ENCODE measurements at regions not wholly inside any gene's neighbourhood (a gene's known extent, or its start where the extent isn't known, plus 50 kb on each side); places are given as distances from the start of the nearest gene placed in this dataset.

DNA sequence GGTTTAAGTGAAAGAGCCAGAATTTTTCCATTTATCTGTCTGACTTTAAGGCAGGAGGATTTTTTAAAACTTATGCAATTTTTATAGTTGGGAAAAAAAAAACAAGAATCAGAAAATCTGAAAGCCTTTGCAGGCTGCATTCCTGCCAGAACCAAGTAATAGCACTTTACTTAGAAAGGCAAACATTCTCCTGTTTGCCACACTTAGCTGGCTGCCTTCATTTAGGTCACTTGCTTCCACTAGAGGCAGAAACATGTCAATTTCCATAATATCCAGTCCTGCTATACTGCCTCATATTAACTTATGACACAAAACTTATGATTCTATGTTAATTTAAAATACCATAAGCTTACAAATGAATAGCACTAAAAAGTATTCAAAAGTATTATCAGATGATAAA is 425.8 kb downstream of the FRK start:
- Histone ChIP-seq H3K27ac (no peak overlapping the region), H3K4me3 (no peak overlapping the region), H3K27me3 (replicated peaks; ENCODE audit: insufficient read depth) (no peaks in the 10 kb centered on the region), H3K9me3 (no peaks in the 10 kb centered on the region), H3K4me1 (ENCODE audit: control insufficient read depth in 1 of 2, low read depth in 2 of 2) (peaks cover 0 to 7% of the 10 kb centered on the region in 2 donors), H3K36me3 (no peaks in the 10 kb centered on the region)
- ATAC-seq (ENCODE audit: insufficient number of reproducible peaks, low FRiP score, low read depth) (no peak), DNase-seq (ENCODE audit: low spot score) (no peak)
- TF ChIP-seq, protein P1, sequence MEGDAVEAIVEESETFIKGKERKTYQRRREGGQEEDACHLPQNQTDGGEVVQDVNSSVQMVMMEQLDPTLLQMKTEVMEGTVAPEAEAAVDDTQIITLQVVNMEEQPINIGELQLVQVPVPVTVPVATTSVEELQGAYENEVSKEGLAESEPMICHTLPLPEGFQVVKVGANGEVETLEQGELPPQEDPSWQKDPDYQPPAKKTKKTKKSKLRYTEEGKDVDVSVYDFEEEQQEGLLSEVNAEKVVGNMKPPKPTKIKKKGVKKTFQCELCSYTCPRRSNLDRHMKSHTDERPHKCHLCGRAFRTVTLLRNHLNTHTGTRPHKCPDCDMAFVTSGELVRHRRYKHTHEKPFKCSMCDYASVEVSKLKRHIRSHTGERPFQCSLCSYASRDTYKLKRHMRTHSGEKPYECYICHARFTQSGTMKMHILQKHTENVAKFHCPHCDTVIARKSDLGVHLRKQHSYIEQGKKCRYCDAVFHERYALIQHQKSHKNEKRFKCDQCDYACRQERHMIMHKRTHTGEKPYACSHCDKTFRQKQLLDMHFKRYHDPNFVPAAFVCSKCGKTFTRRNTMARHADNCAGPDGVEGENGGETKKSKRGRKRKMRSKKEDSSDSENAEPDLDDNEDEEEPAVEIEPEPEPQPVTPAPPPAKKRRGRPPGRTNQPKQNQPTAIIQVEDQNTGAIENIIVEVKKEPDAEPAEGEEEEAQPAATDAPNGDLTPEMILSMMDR (IDR thresholded peaks at IDR 0.05), result no peak

- Histone ChIP-seq H3K4me3 (no peak overlapping the region), H3K36me3 (no peaks in the 10 kb centered on the region), H3K4me1 (ENCODE audit: control insufficient read depth in 1 of 2, low read depth in 2 of 2) (peaks cover 0 to 7% of the 10 kb centered on the region in 2 donors), H3K27ac (no peak overlapping the region), H3K27me3 (replicated peaks; ENCODE audit: insufficient read depth) (no peaks in the 10 kb centered on the region), H3K9me3 (no peaks in the 10 kb centered on the region)
- DNase-seq (ENCODE audit: low spot score) (no peak), ATAC-seq (ENCODE audit: insufficient number of reproducible peaks, low FRiP score, low read depth) (no peak)
- TF ChIP-seq, protein P1 (IDR thresholded peaks at IDR 0.05), result no peak
These were observed 426.6 kb downstream of the FRK start for GRCh38 chr6:115634131-115634530.

DNA sequence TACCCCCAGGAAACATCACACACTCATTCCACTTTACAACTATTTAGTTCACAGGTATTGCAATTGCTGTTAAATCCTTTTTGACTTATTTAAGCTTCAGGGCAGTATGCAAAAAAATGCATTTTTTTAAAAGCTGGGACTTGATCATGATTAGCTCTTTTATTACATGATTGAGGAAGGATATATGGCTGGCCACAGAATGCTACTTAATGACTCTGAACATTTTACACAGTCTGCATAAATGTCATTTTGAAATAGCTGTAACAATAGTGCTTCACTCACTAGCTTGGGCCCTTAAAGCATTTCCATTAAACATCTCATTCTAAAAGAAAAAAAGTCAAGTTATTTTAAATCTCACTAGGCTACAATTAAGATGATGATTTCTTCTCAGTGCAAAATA is 429.7 kb downstream of the FRK start:
- no peaks in the 10 kb centered on the region for H3K9me3 ChIP-seq
- ATAC-seq (ENCODE audit: insufficient number of reproducible peaks, low FRiP score, low read depth) (no peak), DNase-seq (ENCODE audit: low spot score) (no peak)
- H3K27ac ChIP-seq, result no peak overlapping the region
- H3K4me3 ChIP-seq, result no peak overlapping the region
- no peaks in the 10 kb centered on the region for H3K27me3 ChIP-seq (replicated peaks; ENCODE audit: insufficient read depth)
- TF ChIP-seq, protein P1 (IDR thresholded peaks at IDR 0.05), result no peak
- peaks cover 0 to 7% of the 10 kb centered on the region in 2 donors for H3K4me1 ChIP-seq (ENCODE audit: control insufficient read depth in 1 of 2, low read depth in 2 of 2)
- H3K36me3 ChIP-seq, result no peaks in the 10 kb centered on the region

- TF ChIP-seq, protein P1 (IDR thresholded peaks at IDR 0.05), result no peak
- DNase-seq (ENCODE audit: low spot score) (no peak), ATAC-seq (ENCODE audit: insufficient number of reproducible peaks, low FRiP score, low read depth) (no peak)
- no peaks in the 10 kb centered on the region for H3K27me3 ChIP-seq (replicated peaks; ENCODE audit: insufficient read depth)
- H3K9me3 ChIP-seq, result no peaks in the 10 kb centered on the region
- H3K27ac ChIP-seq, result no peak overlapping the region
- H3K4me3 ChIP-seq, result no peak overlapping the region
- no peaks in the 10 kb centered on the region for H3K36me3 ChIP-seq
- peaks cover 0 to 7% of the 10 kb centered on the region in 2 donors for H3K4me1 ChIP-seq (ENCODE audit: control insufficient read depth in 1 of 2, low read depth in 2 of 2)
These were observed 430.2 kb downstream of the FRK start for GRCh38 chr6:115630424-115631024.

GRCh38 chr6:115629415-115629814 is 431.3 kb downstream of the FRK start:
- Histone ChIP-seq H3K27me3 (replicated peaks; ENCODE audit: insufficient read depth) (no peaks in the 10 kb centered on the region), H3K4me1 (ENCODE audit: control insufficient read depth in 1 of 2, low read depth in 2 of 2) (no peaks in the 10 kb centered on the region), H3K4me3 (no peak overlapping the region), H3K27ac (no peak overlapping the region), H3K9me3 (no peaks in the 10 kb centered on the region), H3K36me3 (no peaks in the 10 kb centered on the region)
- TF ChIP-seq, protein P1 (IDR thresholded peaks at IDR 0.05), result no peak
- ATAC-seq (ENCODE audit: insufficient number of reproducible peaks, low FRiP score, low read depth), result no peak
- DNase-seq (ENCODE audit: low spot score), result no peak

All from thoracic aorta (tissue), 2 donors.